ENCODE measurements at regions not wholly inside any gene's neighbourhood (a gene's known extent, or its start where the extent isn't known, plus 50 kb on each side); places are given as distances from the start of the nearest gene placed in this dataset.

- no peak overlapping the region for H4K91ac ChIP-seq (ENCODE audit: insufficient read length, low read depth, low read length)
- H3K9me3 ChIP-seq (ENCODE audit: control insufficient read depth, low read depth, low read length) = no peaks in the 10 kb centered on the region
- H2AK5ac ChIP-seq (ENCODE audit: insufficient read length, low read length) = no peak overlapping the region
- H4K8ac ChIP-seq (replicated peaks; ENCODE audit: insufficient read length, low read depth, low read length) = no peak overlapping the region
- Mint-ChIP-seq H3K9me3 (peaks cover 4 to 7% of the 10 kb centered on the region in 2 experiments; a peak in 2 of 5 replicates), H3K4me3 (no peak overlapping the region), H3K4me1 (no peaks in the 10 kb centered on the region), H3K36me3 (ENCODE audit: insufficient read depth in 1 of 3, low read depth in 3 of 3) (no peaks in the 10 kb centered on the region), H3K27ac (no peak overlapping the region; a peak in 1 of 7 replicates), H3K27me3 (ENCODE audit: low read depth) (peaks cover 7% of the 10 kb centered on the region)
- no peak overlapping the region for H2BK5ac ChIP-seq (ENCODE audit: insufficient read length, low read length)
- no peak overlapping the region for H3T11ph ChIP-seq (ENCODE audit: low read length)
- no peak overlapping the region for H3K9ac ChIP-seq (ENCODE audit: extremely low read depth, insufficient read length, low read length)
- H2BK120ac ChIP-seq (ENCODE audit: low read depth, low read length, poor library complexity, severe bottlenecking) = no peak overlapping the region
- H3K79me2 ChIP-seq (ENCODE audit: insufficient read depth, low read length) = no peaks in the 10 kb centered on the region
- H3K27me3 ChIP-seq (ENCODE audit: insufficient read depth, low read length) = no peaks in the 10 kb centered on the region
- H3K14ac ChIP-seq (ENCODE audit: insufficient read depth, low read length) = no peak overlapping the region
- no peak overlapping the region for H3K18ac ChIP-seq (ENCODE audit: insufficient read length, low read depth, low read length)
- TF ChIP-seq CTCF (conservative IDR thresholded peaks at IDR 0.05) = no peak
- no peak overlapping the region for H3K23ac ChIP-seq (ENCODE audit: insufficient read length, low read depth, low read length)
- H3K27ac ChIP-seq (ENCODE audit: insufficient read length, low read depth, low read length) = no peak overlapping the region
- no CpG with 5 or more reads among the region's 4 CpGs for WGBS (ENCODE audit: extremely low coverage, insufficient read length, low lambda C conversion rate)
- no peak overlapping the region for H3K4ac ChIP-seq (ENCODE audit: low read depth, low read length)
- H2BK15ac ChIP-seq (ENCODE audit: low read depth, low read length) = no peak overlapping the region
- DNase-seq = no peak
- H4K20me1 ChIP-seq (ENCODE audit: control insufficient read depth, insufficient read depth, insufficient read length) = no peaks in the 10 kb centered on the region
- H3K79me1 ChIP-seq (ENCODE audit: insufficient read depth, low read depth, low read length, poor library complexity, severe bottlenecking) = no peaks in the 10 kb centered on the region
- H3K4me1 ChIP-seq (ENCODE audit: insufficient read depth, low read length) = no peaks in the 10 kb centered on the region
- no peak overlapping the region for H2BK12ac ChIP-seq (ENCODE audit: insufficient read length, low read depth, low read length)
- no peak overlapping the region for H2AFZ ChIP-seq (ENCODE audit: low read length)
- no peak overlapping the region for H4K5ac ChIP-seq (ENCODE audit: insufficient read length, low read depth, low read length)
- H3K4me2 ChIP-seq (ENCODE audit: insufficient read depth, insufficient read length, low read length) = no peak overlapping the region
- H2BK20ac ChIP-seq (ENCODE audit: low read depth, low read length, poor library complexity, severe bottlenecking) = no peak overlapping the region
- H3K56ac ChIP-seq (ENCODE audit: insufficient read length, low read depth, low read length) = no peak overlapping the region
- H3K23me2 ChIP-seq (ENCODE audit: insufficient read length, low read depth, low read length, poor library complexity, severe bottlenecking) = no peaks in the 10 kb centered on the region
Measured at GRCh38 chr13:95387733-95388207, 86.5 kb upstream of the ABCC4 start.

Data from H9 (cell line).